ENCODE measurements at regions not wholly inside any gene's neighbourhood (a gene's known extent, or its start where the extent isn't known, plus 50 kb on each side); places are given as distances from the start of the nearest gene placed in this dataset.

DNA sequence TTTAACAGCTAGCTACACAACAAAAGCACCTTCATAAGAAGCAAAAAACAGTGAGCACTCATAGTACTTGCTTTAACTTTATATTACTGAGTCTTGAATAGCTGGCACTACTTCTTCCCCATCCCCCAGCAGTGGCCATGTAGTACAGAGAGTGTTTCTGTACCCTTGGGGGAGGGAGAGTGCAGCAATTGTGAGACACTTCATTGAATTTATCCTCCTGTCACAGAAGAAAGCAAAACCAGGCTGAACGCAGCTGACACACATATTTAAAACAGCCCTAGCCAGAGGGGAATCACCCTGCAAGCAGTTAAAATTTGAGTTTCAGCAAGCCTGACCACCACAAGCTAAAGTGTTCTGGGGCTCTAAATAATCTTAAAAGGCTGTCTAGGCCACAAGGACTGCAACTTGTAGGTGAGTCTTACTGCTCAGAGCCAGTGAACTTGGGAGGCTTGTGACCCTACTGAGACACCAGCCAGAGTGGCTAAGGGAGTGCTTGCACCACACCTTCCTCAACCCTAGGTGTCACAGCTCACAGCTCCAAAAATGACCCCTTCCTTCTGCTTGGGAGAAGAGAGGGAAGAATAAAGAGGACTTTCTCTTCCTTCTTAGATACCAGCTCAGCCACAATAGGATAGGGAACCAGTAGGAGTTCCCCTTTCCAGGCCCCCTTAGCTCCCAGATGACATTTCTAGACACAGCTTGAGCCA is 97.7 kb upstream of the MEOX2 start:
- TF ChIP-seq POLR2A (IDR thresholded peaks at IDR 0.05), result no peak
- TF ChIP-seq, protein P1, sequence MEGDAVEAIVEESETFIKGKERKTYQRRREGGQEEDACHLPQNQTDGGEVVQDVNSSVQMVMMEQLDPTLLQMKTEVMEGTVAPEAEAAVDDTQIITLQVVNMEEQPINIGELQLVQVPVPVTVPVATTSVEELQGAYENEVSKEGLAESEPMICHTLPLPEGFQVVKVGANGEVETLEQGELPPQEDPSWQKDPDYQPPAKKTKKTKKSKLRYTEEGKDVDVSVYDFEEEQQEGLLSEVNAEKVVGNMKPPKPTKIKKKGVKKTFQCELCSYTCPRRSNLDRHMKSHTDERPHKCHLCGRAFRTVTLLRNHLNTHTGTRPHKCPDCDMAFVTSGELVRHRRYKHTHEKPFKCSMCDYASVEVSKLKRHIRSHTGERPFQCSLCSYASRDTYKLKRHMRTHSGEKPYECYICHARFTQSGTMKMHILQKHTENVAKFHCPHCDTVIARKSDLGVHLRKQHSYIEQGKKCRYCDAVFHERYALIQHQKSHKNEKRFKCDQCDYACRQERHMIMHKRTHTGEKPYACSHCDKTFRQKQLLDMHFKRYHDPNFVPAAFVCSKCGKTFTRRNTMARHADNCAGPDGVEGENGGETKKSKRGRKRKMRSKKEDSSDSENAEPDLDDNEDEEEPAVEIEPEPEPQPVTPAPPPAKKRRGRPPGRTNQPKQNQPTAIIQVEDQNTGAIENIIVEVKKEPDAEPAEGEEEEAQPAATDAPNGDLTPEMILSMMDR (IDR thresholded peaks at IDR 0.05), result no peak
- H3K27ac ChIP-seq, result no peak overlapping the region
- no peak overlapping the region for H3K4me3 ChIP-seq
- no peaks in the 10 kb centered on the region for H3K27me3 ChIP-seq
- no peak for DNase-seq
- H3K36me3 ChIP-seq, result no peaks in the 10 kb centered on the region
- H3K9me3 ChIP-seq, result no peaks in the 10 kb centered on the region
- H3K4me1 ChIP-seq, result no peaks in the 10 kb centered on the region

DNA sequence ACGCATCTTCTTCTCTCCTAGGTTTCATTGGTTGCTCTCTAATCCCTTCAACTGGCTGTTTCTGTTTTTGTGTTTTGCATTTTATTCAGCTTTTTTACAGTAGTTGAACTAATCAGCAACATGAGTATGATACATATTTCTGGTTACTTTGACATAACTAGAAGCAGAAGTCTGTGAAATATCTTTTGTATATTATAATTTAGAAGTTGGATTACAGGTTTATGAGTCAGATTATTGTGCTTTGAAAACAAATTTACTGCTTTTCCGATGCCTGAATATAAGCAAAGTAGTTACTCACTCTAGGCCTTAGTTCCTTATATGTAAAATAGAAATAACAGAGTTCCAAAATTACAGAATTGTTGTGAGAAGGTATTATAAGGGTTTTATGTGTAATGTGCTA is 96.2 kb upstream of the MEOX2 start:
- TF ChIP-seq POLR2A (IDR thresholded peaks at IDR 0.05), result no peak
- TF ChIP-seq, protein P1 (IDR thresholded peaks at IDR 0.05), result no peak
- H3K36me3 ChIP-seq, result no peaks in the 10 kb centered on the region
- H3K4me3 ChIP-seq, result no peak overlapping the region
- DNase-seq, result no peak
- H3K27me3 ChIP-seq, result no peaks in the 10 kb centered on the region
- H3K4me1 ChIP-seq, result no peaks in the 10 kb centered on the region
- no peaks in the 10 kb centered on the region for H3K9me3 ChIP-seq
- no peak overlapping the region for H3K27ac ChIP-seq

DNA sequence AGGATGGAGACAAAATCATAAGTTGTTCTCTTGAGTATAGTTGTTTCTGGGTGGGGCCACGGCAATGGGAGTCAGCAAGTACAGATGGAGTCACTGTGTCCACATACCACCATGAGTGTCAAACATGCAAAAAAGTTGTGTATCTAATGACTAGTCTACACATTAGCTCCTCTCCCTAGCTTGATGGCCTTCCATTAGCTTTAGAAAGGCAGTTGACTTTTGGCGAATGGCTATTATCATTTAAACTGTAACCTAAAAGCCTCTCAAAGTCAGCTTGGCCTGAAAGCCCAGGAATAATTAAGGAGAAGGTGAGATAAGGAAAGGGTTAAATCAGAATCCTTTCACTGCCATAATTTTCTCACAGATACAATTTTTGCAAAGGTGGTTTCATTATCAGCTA is 95.5 kb upstream of the MEOX2 start:
- Histone ChIP-seq H3K27me3 (no peaks in the 10 kb centered on the region), H3K4me3 (no peak overlapping the region), H3K36me3 (no peaks in the 10 kb centered on the region), H3K27ac (no peak overlapping the region), H3K4me1 (no peaks in the 10 kb centered on the region), H3K9me3 (no peaks in the 10 kb centered on the region)
- no peak for DNase-seq
- TF ChIP-seq, protein P1 (IDR thresholded peaks at IDR 0.05), result no peak
- no peak for TF ChIP-seq POLR2A (IDR thresholded peaks at IDR 0.05)

DNA sequence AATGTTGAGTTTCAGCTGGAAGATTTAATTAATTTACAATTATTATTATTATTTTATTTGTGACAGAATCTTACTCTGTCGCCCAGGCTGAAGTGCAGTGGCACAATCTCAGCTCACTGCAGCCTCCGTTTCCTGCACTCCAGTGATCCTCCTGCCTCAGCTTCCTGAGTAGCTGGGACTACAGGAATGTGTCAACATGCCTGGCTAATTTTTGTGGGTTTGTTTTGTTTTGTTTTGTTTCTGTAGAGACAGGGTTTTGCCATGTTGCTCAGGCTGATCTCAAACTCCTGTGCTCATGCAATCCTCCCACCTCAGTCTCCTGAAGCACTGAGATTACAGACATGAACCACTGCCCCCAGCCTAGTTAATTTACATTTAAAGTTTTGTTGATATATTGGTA is 93.8 kb upstream of the MEOX2 start:
- H3K27me3 ChIP-seq, result no peaks in the 10 kb centered on the region
- no peak overlapping the region for H3K27ac ChIP-seq
- no peak for TF ChIP-seq POLR2A (IDR thresholded peaks at IDR 0.05)
- TF ChIP-seq, protein P1 (IDR thresholded peaks at IDR 0.05), result no peak
- DNase-seq, result no peak
- H3K4me3 ChIP-seq, result no peak overlapping the region
- no peaks in the 10 kb centered on the region for H3K4me1 ChIP-seq
- no peaks in the 10 kb centered on the region for H3K9me3 ChIP-seq
- no peaks in the 10 kb centered on the region for H3K36me3 ChIP-seq

DNA sequence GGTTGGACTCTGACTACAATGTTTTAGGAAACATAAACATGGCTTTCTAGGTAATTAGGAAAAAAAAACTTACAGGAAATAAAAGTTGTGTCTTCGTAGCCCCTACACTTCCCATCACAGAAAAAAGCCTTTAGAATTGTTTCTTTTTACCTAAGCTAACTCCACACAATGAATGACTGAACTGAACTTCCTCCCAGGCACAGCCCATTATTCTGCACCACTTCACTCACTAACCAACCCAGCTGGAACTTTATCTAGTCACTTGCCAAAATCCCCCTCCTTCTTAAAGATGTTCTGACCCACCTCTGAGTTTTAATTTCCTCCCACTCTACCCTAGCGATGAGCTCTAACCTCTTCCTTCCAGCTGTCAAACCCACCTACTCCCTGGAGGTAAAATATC is 91.7 kb upstream of the MEOX2 start:
- no peaks in the 10 kb centered on the region for H3K27me3 ChIP-seq
- no peaks in the 10 kb centered on the region for H3K9me3 ChIP-seq
- H3K4me3 ChIP-seq, result no peak overlapping the region
- H3K36me3 ChIP-seq, result no peaks in the 10 kb centered on the region
- no peak overlapping the region for H3K27ac ChIP-seq
- no peak for DNase-seq
- TF ChIP-seq, protein P1 (IDR thresholded peaks at IDR 0.05), result no peak
- TF ChIP-seq POLR2A (IDR thresholded peaks at IDR 0.05), result no peak
- no peaks in the 10 kb centered on the region for H3K4me1 ChIP-seq

DNA sequence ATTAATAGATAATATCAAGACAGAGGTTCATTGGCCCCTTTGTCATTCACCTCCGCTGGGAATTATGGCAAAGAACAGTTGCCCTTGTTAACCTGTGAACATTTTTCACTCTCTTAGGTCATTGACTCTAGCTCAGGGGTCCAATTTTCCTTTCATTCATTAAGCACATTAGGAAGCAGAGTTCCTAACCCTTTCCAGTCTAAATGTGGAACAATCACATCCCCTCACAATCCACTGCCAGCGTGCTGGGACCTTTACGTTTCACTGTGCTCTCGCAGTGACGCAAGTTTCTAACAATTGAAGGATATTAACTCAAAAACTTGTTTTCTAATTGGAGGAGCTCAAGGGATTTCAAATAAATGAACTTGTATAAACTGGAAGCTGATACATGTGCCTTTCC is 79.3 kb upstream of the MEOX2 start:
- Histone ChIP-seq H3K27ac (no peak overlapping the region), H3K36me3 (no peaks in the 10 kb centered on the region)

More for the DNA sequence above, 79.3 kb upstream of the MEOX2 start:
- no peaks in the 10 kb centered on the region for H3K9me3 ChIP-seq
- no peaks in the 10 kb centered on the region for H3K27me3 ChIP-seq
- no peak overlapping the region for H3K4me3 ChIP-seq
- H3K4me1 ChIP-seq, result peaks cover 0 to 7% (median 0%) of the 10 kb centered on the region in 4 donors
- no peak for TF ChIP-seq POLR2A (IDR thresholded peaks at IDR 0.05)
- TF ChIP-seq, protein P1 (IDR thresholded peaks at IDR 0.05), result no peak
- no peak for DNase-seq
